Keratinocyte (primary cell): ENCODE measurements at regions not wholly inside any gene's neighbourhood (a gene's known extent, or its start where the extent isn't known, plus 50 kb on each side); places are given as distances from the start of the nearest gene placed in this dataset.

Experiments used
- CTCF ChIP-seq, 3 experiments: IDR thresholded peaks in 1 of 3; conservative IDR thresholded peaks in 1 of 3; optimal IDR thresholded peaks in 1 of 3; 2 replicates in 2 of 3; 3 replicates in 1 of 3; pipeline versions ENCODE3 to v1.5.1; 2011; ENCODE audit warnings: low read length in 3 of 3, mild to moderate bottlenecking in 3 of 3, moderate library complexity in 2 of 3, control low read depth in 1 of 3, inconsistent platforms in 1 of 3; ENCODE audit not compliant: insufficient read depth in 2 of 3; ENCODE audit errors: extremely low read depth in 1 of 3
- EZH2 ChIP-seq: IDR thresholded peaks from one replicate; pipeline ENCODE4 v1.6.1; 2012; ENCODE audit warnings: inconsistent platforms, mild to moderate bottlenecking, low read length, moderate library complexity

DNA sequence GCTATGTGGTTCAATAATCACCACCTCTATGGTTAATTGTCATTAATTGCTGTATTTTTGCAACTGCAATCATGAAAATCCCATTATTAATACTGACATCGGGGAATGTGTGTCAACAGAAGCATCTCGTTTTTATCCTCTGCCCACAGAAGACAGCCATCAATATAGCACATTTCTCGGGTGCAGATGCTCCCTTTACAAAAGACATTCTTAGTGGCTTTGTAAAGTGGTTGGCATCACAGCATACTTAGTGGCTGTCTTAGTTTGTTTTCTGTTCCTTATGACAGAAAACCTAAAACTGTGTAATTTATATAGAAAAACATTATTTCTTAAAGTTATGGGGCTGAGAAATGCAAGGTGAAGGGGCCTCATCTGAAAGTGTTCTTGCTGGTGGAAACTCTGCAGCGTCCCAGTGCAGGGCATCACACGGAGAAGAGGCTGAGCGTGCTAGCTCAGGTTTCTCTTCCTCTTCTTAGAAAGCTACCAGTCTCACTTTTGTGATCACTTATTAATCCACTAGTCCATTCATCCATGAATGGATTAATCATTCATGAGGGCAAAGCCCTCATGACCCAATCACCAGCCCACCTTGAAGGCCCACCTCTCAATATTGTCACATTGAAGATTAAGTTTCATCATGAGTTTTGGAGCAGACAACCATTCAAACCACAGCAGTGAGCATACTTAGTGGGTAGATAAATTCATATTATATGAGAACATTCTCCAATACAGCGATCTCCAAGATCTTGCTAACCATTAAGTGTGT, 1067.7 kb upstream of the PABPC4L start:
- TF ChIP-seq EZH2: no peak
- no peak for TF ChIP-seq CTCF (optimal IDR thresholded peaks at IDR 0.05 in 1 of 3, IDR thresholded peaks at IDR 0.05 in 1 of 3, conservative IDR thresholded peaks at IDR 0.05 in 1 of 3; ENCODE audit: extremely low read depth in 1 of 3, insufficient read depth in 2 of 3, low read length in 3 of 3)
